Neuronal stem cell (in vitro differentiated cells): ENCODE measurements at regions not wholly inside any gene's neighbourhood (a gene's known extent, or its start where the extent isn't known, plus 50 kb on each side); places are given as distances from the start of the nearest gene placed in this dataset.

ENCODE experiments used
- DNase-seq: peaks from one replicate; pipeline ENCODE4 v3.0.0-alpha.2; 2013; ENCODE audit warnings: low spot score
- H2AFZ ChIP-seq: one replicate; pipeline ENCODE4 v1.6.1; 2013; ENCODE audit warnings: mild to moderate bottlenecking, low read length, inconsistent platforms
- H2AK5ac ChIP-seq: 2 replicates; pipeline ENCODE4 v1.6.1; 2013; ENCODE audit warnings: low read depth, mild to moderate bottlenecking, inconsistent platforms, low read length, moderate library complexity, mixed read lengths
- H2BK120ac ChIP-seq: 2 replicates; pipeline ENCODE4 v1.6.1; 2013; ENCODE audit warnings: low read depth, mild to moderate bottlenecking, inconsistent platforms, low read length, moderate library complexity, mixed read lengths
- H2BK12ac ChIP-seq: one replicate; pipeline ENCODE4 v1.6.1; 2013; ENCODE audit warnings: low read length, inconsistent platforms
- H2BK15ac ChIP-seq: 2 replicates; pipeline ENCODE4 v1.6.1; 2013; ENCODE audit warnings: mild to moderate bottlenecking, low read length, inconsistent platforms, mixed read lengths
- H2BK5ac ChIP-seq: one replicate; pipeline ENCODE4 v1.6.1; 2013; ENCODE audit warnings: inconsistent platforms, mild to moderate bottlenecking, low read length, moderate library complexity
- H3K14ac ChIP-seq: one replicate; pipeline ENCODE4 v1.6.1; 2013; ENCODE audit warnings: low read length, inconsistent platforms
- H3K18ac ChIP-seq: 2 replicates; pipeline ENCODE4 v1.6.1; 2013; ENCODE audit warnings: low read length, inconsistent platforms
- H3K23ac ChIP-seq: 2 replicates; pipeline ENCODE4 v1.6.1; 2013; ENCODE audit warnings: low read depth, mild to moderate bottlenecking, mixed read lengths, low read length, inconsistent platforms; ENCODE audit not compliant: poor library complexity
- H3K27ac ChIP-seq: replicated peaks from 3 replicates; pipeline ENCODE4 v1.5.1; 2013; ENCODE audit warnings: low read length, inconsistent platforms
- H3K27me3 ChIP-seq, 3 experiments: 2 replicates each; pipeline ENCODE4 v1.6.1; 2013; ENCODE audit warnings: low read length in 3 of 3, mild to moderate bottlenecking in 2 of 3, inconsistent platforms in 1 of 3, low read depth in 1 of 3, mixed read lengths in 1 of 3, moderate library complexity in 1 of 3; ENCODE audit not compliant: control insufficient read depth in 3 of 3, insufficient read depth in 3 of 3
- H3K36me3 ChIP-seq, 2 donors: replicated peaks in 1 of 2; 2 replicates each; pipeline ENCODE4 v1.6.1; 2013; ENCODE audit warnings: low read length in 2 of 2; ENCODE audit not compliant: control insufficient read depth in 2 of 2, insufficient read depth in 2 of 2
- H3K4ac ChIP-seq: 2 replicates; pipeline ENCODE4 v1.6.1; 2013; ENCODE audit warnings: inconsistent platforms, mild to moderate bottlenecking, low read length, moderate library complexity
- H3K4me1 ChIP-seq, 2 donors: 1 replicate in 1 of 2; 2 replicates in 1 of 2; pipeline ENCODE4 v1.6.1; 2013; ENCODE audit warnings: low read length in 2 of 2, low read depth in 1 of 2; ENCODE audit not compliant: control insufficient read depth in 2 of 2, insufficient read depth in 1 of 2
- H3K4me2 ChIP-seq: one replicate; pipeline ENCODE4 v1.6.1; 2013; ENCODE audit warnings: mild to moderate bottlenecking, low read length, inconsistent platforms; ENCODE audit not compliant: insufficient read depth, poor library complexity, severe bottlenecking
- H3K4me3 ChIP-seq, 2 donors: 2 replicates each; pipeline ENCODE4 v1.5.1; 2013; ENCODE audit warnings: low read length in 2 of 2, mild to moderate bottlenecking in 2 of 2, inconsistent platforms in 1 of 2, moderate library complexity in 1 of 2
- H3K79me1 ChIP-seq: one replicate; pipeline ENCODE4 v1.6.1; 2013; ENCODE audit warnings: low read depth, mild to moderate bottlenecking, inconsistent platforms, low read length, moderate library complexity
- H3K9ac ChIP-seq: one replicate; pipeline ENCODE4 v1.6.1; 2013; ENCODE audit warnings: mild to moderate bottlenecking, low read depth, low read length, inconsistent platforms; ENCODE audit not compliant: poor library complexity
- H3K9me3 ChIP-seq, 2 donors: replicated peaks in 1 of 2; 2 replicates each; pipeline versions ENCODE3 to v1.6.1; 2013; ENCODE audit warnings: low read length in 2 of 2, mild to moderate bottlenecking in 2 of 2, inconsistent platforms in 1 of 2, low read depth in 1 of 2, mixed read lengths in 1 of 2, moderate library complexity in 1 of 2; ENCODE audit not compliant: control insufficient read depth in 2 of 2, insufficient read depth in 1 of 2
- H4K8ac ChIP-seq: one replicate; pipeline ENCODE4 v1.6.1; 2013; ENCODE audit warnings: low read depth, mild to moderate bottlenecking, inconsistent platforms, low read length, moderate library complexity
- H4K91ac ChIP-seq: one replicate; pipeline ENCODE4 v1.6.1; 2013; ENCODE audit warnings: low read length, low read depth, mild to moderate bottlenecking, inconsistent platforms; ENCODE audit not compliant: poor library complexity
- WGBS, 2 donors: extraction: QIAGEN DNeasy Blood & Tissue Kit; methylation state at CpG; one replicate each; pipeline ENCODE4 v1.1.7; 2013; ENCODE audit warnings: missing lambda C conversion rate in 2 of 2, mixed read lengths in 1 of 2; ENCODE audit not compliant: insufficient read length in 2 of 2, insufficient replicate concordance in 1 of 2; ENCODE audit errors: extremely low coverage in 2 of 2; 5-methylcytosine and 5-hydroxymethylcytosine counted together

DNA sequence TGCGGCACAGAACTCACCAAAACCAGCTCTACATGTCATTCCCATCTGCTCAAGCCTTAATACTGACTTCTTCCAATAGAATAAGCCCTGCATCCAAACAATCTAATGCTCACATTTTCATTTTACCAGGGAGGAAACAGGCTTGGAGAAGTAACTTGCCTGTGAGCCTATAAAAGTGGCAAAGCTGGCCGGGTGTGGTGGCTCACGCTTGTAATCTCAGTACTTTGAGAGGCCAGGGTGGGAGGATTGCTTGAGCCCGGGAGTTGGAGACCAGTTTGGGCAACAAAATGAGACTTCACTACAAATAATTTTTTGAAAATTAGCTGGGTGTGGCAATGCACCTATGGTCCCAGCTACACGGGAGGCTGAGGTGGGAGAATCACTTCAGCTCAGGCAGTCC, 133.7 kb downstream of the LY86 start:
- no CpG with 5 or more reads among the region's 5 CpGs for WGBS, 2 donors
- H3K4me1 ChIP-seq: peaks cover 3 to 13% of the 10 kb centered on the region in 2 donors

DNA sequence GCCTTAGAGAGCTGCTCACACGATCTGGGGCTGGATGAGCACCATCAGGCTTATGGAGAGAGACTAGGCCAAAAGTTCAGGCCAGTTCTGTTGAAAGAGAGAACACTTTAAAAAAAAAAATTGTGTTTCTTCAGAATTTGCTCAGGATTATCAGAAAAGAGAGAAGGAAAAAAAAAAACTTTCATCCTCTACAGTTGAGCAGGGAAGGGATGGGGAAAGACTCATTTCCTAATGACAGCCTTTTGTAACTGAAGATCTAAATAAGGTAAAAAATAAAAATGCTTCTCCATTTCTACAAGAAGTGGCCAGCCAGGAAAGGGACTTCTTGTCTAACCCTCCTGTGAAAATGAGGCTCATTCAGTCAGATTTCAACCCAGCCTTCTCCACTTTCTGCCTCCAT, 134.8 kb downstream of the LY86 start:
- Histone ChIP-seq H3K4me3 (no peak overlapping the region), H2BK5ac (no peak overlapping the region), H3K18ac (no peak overlapping the region), H3K4ac (no peak overlapping the region), H2BK15ac (no peak overlapping the region), H3K4me1 (peaks cover 3 to 16% of the 10 kb centered on the region in 2 donors), H2AK5ac (no peak overlapping the region), H3K23ac (no peak overlapping the region), H3K9ac (no peak overlapping the region), H3K9me3 (no peaks in the 10 kb centered on the region), H2BK12ac (no peak overlapping the region), H2BK120ac (no peak overlapping the region), H3K27ac (no peak overlapping the region), H4K91ac (no peak overlapping the region), H3K14ac (no peak overlapping the region), H2AFZ (peak overlapping the region; percentile 87), H3K79me1 (no peaks in the 10 kb centered on the region), H3K4me2 (no peak overlapping the region), H3K27me3 (no peaks in the 10 kb centered on the region), H3K36me3 (no peaks in the 10 kb centered on the region), H4K8ac (no peak overlapping the region)
- no CpG with 5 or more reads among the region's 1 CpG for WGBS, 2 donors
- DNase-seq: no peak

More for the DNA sequence above, 133.7 kb downstream of the LY86 start:
- Histone ChIP-seq H2BK15ac (no peak overlapping the region), H2AK5ac (no peak overlapping the region), H2BK120ac (no peak overlapping the region), H3K4me2 (no peak overlapping the region), H3K23ac (no peak overlapping the region), H3K27ac (no peak overlapping the region), H2BK5ac (no peak overlapping the region), H3K27me3 (no peaks in the 10 kb centered on the region), H3K4me3 (no peak overlapping the region), H3K18ac (no peak overlapping the region), H2AFZ (no peak overlapping the region), H2BK12ac (no peak overlapping the region), H3K14ac (no peak overlapping the region), H3K36me3 (no peaks in the 10 kb centered on the region), H3K79me1 (no peaks in the 10 kb centered on the region), H4K91ac (no peak overlapping the region), H3K4ac (no peak overlapping the region), H3K9ac (no peak overlapping the region), H3K9me3 (no peaks in the 10 kb centered on the region), H4K8ac (no peak overlapping the region)
- DNase-seq: no peak

DNA sequence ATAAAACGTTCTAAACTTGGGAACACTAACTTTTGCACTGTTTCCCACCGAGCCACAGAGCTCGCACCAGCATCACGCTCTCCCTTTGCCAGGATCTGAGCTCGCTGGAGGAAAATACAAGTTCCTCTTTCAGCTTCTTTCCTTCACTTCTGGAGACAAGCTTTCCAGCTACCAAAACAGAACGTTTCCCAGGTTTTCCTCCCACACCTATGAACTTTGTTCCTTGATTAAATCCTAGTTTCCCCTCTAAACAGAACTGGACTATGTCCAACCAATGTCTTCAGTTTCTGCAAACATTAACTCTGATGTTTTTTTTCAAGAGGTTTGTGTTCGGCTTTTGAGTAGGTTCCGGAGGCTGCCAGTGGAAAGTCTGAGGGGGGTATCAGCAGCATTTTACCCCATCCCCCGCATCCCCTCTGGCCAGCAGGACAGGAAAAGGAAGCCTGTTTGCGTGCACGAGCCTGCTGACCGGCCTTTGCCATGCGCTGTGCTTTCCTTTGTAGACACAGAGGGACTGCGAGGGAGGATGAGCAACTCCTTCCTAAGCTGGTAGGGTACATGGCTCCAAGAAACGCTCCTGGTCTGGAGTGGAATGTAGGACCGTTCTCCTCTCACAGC, 135.5 kb downstream of the LY86 start:
- H2BK15ac ChIP-seq: no peak overlapping the region
- H2BK120ac ChIP-seq: no peak overlapping the region
- peaks cover 3 to 16% of the 10 kb centered on the region in 2 donors for H3K4me1 ChIP-seq
- no CpG with 5 or more reads among the region's 16 CpGs for WGBS, 2 donors
- peak overlapping the region; percentile 6 for H3K18ac ChIP-seq
- no peak for DNase-seq
- no peaks in the 10 kb centered on the region for H3K9me3 ChIP-seq
- no peak overlapping the region for H3K4me2 ChIP-seq
- no peak overlapping the region for H3K14ac ChIP-seq
- H2BK5ac ChIP-seq: no peak overlapping the region
- H3K27ac ChIP-seq: no peak overlapping the region
- H2AK5ac ChIP-seq: no peak overlapping the region
- H3K9ac ChIP-seq: no peak overlapping the region
- peak overlapping the region; percentile 87 for H2AFZ ChIP-seq
- H3K4ac ChIP-seq: no peak overlapping the region
- no peaks in the 10 kb centered on the region for H3K27me3 ChIP-seq
- H3K4me3 ChIP-seq: no peak overlapping the region
- no peak overlapping the region for H4K91ac ChIP-seq
- H3K23ac ChIP-seq: no peak overlapping the region
- no peaks in the 10 kb centered on the region for H3K79me1 ChIP-seq
- H2BK12ac ChIP-seq: no peak overlapping the region
- no peaks in the 10 kb centered on the region for H3K36me3 ChIP-seq
- no peak overlapping the region for H4K8ac ChIP-seq

DNA sequence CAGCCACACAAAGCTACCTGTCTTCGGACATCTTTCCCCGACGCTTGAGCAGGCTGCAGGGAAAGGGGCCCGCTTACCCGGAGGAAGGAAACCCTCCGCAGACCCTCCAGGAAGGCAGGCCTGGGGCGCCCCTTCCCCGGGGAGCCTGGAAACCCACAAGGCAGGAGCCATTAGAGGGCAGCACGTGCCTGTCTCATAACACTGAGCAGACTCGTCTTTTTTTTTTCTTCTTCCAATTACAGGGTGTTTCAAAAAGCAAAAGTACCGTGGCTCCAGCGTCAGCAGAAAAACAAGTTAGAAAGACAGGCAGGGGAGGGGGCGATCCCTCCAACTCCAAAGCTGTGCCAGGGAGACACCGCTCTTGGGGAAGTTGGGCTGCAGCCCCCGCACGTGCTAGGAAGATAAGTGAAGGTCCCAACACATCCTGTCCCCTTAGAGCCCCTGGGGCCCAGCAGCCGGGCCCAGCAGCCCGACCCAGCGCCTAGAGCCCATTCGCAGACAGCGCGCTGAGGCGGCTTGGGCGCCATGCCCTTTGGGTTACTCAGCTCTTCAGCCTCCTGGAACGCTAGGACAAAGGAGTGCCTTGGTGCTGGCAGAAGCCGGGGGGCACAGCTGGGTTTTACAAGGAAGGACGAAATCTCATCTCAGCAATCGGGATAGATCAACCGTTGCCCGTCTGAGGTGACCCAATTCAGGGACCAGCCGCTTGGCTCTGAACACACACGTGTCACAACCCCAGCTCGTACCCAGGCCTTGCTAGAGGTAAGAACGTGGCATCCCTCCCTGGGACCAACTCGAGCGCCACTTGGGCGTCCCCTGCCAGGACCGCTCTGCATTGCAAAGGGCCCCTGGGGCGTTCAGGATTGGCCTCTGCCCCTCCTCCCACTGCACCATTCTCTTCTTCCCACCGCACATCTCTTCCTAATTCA, 136.3 kb downstream of the LY86 start:
- Histone ChIP-seq H3K4me2 (peak overlapping the region; percentile 35), H3K18ac (peak overlapping the region; percentile 85), H3K9me3 (no peaks in the 10 kb centered on the region), H2AFZ (peak overlapping the region; percentile 87), H3K9ac (peak overlapping the region; percentile 35), H2BK5ac (no peak overlapping the region), H4K91ac (no peak overlapping the region), H3K79me1 (no peaks in the 10 kb centered on the region), H3K23ac (peak overlapping the region; percentile 74), H3K27ac (no peak overlapping the region), H3K36me3 (no peaks in the 10 kb centered on the region), H3K14ac (no peak overlapping the region), H3K4me3 (no peak overlapping the region), H3K27me3 (no peaks in the 10 kb centered on the region), H3K4ac (no peak overlapping the region), H4K8ac (no peak overlapping the region), H2BK120ac (no peak overlapping the region), H2AK5ac (no peak overlapping the region), H2BK15ac (peak overlapping the region; percentile 91), H3K4me1 (peaks cover 3 to 16% of the 10 kb centered on the region in 2 donors), H2BK12ac (peak overlapping the region; percentile 44)
- no CpG with 5 or more reads among the region's 40 CpGs for WGBS, 2 donors
- DNase-seq: peak; percentile 69
